SH-SY5Y (cell line): ENCODE measurements at regions not wholly inside any gene's neighbourhood (a gene's known extent, or its start where the extent isn't known, plus 50 kb on each side); places are given as distances from the start of the nearest gene placed in this dataset.

Source experiments
- GATA2 ChIP-seq: IDR thresholded peaks from 2 replicates; pipeline ENCODE4 v1.6.1; 2011; ENCODE audit warnings: mild to moderate bottlenecking, low read depth, low read length
- GATA3 ChIP-seq: IDR thresholded peaks from 2 replicates; pipeline ENCODE4 v1.6.1; 2011; ENCODE audit warnings: low read depth, mild to moderate bottlenecking, low read length, moderate library complexity

DNA sequence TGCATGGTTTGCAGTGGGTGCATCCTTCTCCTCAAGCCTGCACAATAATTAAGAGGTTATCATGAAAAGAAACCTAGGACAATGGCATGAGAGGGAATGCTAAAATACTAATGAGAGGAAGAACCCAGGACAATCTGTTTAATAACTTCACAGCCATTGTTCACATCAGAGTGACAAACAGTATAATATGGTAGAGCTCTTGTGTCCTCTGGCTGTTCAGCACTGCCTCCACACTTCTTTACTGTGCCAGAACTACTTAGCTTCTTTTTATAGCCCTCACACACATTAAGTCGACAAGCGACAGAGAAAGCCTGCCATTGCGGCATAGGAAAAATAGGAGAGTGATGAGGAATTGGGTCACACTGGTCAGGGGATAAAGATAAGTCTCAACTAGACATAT, 65.0 kb upstream of the MEIS2 start:
- TF ChIP-seq GATA2: no peak
- TF ChIP-seq GATA3: no peak

DNA sequence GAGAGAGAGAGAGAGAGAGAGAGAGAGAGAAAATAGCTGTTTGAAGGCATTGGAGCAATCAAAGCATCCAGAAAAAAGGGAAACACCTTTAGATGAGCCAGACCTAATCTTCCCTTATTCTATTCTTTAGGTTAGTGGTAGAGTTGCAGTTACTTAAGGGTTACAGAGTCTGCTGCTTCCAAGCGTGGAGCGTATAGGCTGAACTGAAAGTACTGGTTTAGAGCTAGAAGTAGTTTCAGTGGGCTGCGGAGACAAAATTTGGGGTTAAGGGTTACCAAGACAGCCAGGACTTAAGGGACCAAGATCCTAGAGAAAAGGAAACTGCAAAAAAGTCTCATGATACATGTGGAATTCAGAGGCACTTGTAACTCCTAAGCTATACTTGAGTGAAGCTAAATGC, 66.1 kb upstream of the MEIS2 start:
- TF ChIP-seq GATA2: no peak
- no peak for TF ChIP-seq GATA3

DNA sequence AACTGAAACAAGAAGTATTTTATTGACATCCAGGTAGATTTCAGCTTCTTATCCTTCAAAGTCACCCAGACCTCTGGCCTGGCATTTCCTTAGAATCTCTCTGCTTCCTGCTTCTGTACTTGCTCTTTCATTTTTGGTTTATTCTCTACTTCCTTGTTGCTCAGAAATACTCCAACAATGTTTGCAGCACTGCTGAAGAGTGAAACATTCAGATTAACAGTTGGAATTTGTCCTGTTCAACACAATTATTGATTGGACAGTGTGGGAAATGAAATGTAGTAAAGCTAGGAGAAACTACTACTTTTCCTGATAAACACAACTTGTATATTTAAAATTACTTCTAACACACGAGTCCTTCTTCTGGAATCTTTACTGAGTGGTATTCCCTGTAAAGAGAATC, 81.0 kb upstream of the MEIS2 start:
- TF ChIP-seq GATA3: no peak
- TF ChIP-seq GATA2: no peak

GRCh38 chr15:37199545-37199944, 99.2 kb upstream of the MEIS2 start:
- TF ChIP-seq GATA3: no peak
- TF ChIP-seq GATA2: no peak

GRCh38 chr15:37203050-37203449, 102.7 kb upstream of the MEIS2 start:
- no peak for TF ChIP-seq GATA3
- TF ChIP-seq GATA2: no peak

GRCh38 chr15:37204692-37205091, 104.3 kb upstream of the MEIS2 start:
- TF ChIP-seq GATA2 (no peak), GATA3 (no peak)

DNA sequence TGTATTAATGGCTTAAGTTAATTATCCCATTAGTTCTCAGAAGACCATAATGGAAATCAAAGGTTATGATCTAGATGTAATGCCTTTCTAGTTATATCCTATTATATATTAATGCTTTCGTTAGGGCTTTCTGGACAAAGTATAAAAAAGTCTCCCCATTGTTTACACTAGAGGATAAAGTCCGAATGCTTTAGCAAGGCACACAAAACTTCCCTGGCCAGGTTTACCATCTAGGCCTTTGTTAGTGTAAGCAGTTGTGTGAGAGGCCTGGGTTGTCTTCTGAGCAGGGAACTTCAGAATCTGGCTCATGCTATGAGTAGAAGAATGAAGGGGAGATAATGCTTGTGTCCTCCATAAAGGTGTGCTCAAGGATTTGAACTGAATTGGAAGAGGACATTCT, 106.3 kb upstream of the MEIS2 start:
- TF ChIP-seq GATA3 (no peak), GATA2 (no peak)

DNA sequence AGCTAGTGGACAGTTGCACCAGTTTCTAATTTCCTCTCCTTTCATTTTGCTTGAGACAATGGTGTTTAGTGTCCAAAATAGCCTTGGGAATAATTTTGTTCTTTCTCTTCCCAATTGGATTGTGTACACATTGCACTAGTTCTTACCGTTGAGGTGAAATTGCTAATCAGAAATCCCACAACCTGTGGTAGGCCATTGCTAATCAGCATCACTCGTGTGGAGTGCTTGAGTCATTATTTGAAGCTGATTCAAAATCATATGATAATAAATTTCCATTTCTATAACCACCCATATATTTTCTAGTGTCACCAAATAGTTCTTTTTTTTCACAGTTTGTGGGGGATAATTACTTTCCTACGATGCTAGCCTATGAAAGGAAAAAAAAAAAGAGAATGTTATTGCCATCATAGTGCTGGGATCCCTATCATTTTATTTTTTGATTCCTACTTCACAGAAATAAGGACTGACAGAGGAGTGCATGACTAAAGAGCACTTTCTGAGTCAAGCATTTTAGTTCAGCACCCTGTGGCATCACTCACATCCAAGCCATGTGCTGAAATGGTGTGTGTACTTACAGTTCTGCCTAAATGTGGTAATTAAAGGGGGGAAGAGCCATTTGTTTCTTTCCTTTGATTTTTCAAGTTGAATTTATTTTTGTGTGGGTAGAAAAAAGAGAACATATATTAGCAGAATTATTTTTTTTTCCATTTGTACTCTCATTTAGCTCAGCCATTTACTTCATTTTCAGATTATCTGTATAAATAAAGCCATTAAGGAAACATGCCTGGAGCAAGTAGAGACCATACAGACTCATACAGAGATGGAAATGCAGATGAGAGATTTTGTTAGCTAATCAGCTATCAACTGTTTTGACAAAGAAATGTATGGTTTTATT, 108.0 kb upstream of the MEIS2 start:
- TF ChIP-seq GATA3 (no peak), GATA2 (no peak)

GRCh38 chr15:37209041-37209363, 108.7 kb upstream of the MEIS2 start:
- TF ChIP-seq GATA3 (peak; percentile 93), GATA2 (peak; percentile 93)

- TF ChIP-seq GATA3 (no peak), GATA2 (no peak)
These were observed 117.2 kb upstream of the MEIS2 start for GRCh38 chr15:37217567-37217966.

DNA sequence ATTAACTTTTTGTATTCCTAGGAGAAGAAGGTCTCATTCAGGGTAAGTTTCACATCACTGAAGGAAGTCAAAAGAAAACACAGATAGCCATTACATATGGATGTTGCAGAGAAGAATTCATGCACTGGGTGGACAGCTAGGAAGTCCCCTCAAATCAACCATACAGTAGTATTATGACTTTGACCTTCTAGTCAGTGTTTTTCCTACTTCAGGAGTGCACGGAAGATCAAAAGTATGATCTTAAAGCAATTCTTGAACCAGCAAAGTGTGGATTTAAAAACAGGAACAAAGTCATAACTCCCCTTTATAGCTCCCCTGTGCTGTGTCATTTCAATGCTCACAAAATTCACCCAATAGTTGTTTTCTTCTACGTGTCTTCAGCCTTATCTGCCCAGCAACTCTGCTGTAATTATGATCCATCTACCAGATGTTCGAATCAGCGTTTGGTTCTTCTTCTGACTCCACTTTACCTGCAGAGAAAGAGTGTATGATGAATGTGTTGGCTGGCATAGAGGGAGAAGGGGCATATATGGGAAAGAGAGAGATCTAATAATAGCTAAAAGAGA, 118.1 kb upstream of the MEIS2 start:
- no peak for TF ChIP-seq GATA2
- TF ChIP-seq GATA3: no peak

DNA sequence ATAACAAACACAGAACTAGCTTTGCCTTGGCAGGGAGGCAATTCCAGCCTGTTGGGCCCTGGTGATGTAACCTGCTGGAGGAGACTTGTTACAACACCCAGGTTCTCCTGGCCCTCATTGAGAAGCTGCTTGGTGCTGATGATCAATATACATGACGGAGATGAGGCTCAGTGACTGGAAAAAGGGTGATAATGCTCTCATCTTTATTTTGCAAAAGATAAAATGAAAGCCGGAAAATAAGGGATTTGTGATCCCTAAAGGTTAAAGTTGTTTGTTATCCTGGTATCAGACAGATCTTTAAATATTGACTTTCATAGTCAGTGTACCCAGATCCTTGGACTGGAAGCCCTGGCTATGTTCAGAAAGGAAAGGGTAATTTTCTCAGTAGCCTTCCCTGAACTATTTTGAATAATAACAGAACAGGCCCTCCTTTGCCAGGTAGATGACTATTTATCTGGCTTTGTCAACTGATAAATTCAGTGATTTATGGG, 118.9 kb upstream of the MEIS2 start:
- TF ChIP-seq GATA2: no peak
- TF ChIP-seq GATA3: no peak

GRCh38 chr15:37220949-37221670, 120.8 kb upstream of the MEIS2 start:
- TF ChIP-seq GATA3: peak; percentile 98
- peak; percentile 86 for TF ChIP-seq GATA2

DNA sequence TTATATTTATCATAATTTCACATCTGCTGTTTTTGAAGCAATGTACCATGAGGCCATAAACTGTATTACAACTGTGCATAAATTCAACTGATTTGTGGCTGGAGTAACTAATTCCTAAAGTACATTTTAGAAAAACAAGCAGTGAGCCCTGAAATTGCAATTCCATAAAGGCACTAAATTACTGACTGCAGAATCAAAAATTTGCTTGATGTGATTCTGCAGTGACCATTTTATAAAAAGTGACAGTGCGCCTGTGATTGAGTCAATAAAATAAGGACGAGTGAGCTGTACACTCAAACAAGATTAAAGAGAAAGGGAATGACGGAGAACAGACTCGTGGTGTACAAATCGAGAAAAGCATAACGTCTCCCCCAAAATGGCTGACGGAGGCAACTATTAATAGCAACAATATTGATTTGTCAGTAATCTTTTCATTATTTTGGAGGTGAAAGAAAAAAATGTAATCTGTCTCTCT, 121.4 kb upstream of the MEIS2 start:
- TF ChIP-seq GATA3: peak; percentile 40
- TF ChIP-seq GATA2: no peak; the same call in 1 of the 2 replicates

GRCh38 chr15:37223089-37223488, 122.7 kb upstream of the MEIS2 start:
- TF ChIP-seq GATA2 (no peak; the same call in 1 of the 2 replicates), GATA3 (peak; percentile 72)
